Fibroblast of lung (primary cell): ENCODE measurements at regions not wholly inside any gene's neighbourhood (a gene's known extent, or its start where the extent isn't known, plus 50 kb on each side); places are given as distances from the start of the nearest gene placed in this dataset.

Source experiments
- DNase-seq, 2 donors: peaks; one replicate each; pipeline versions ENCODE4 v3.0.0 to v3.0.0-alpha.2; 2010; ENCODE audit warnings: low read depth in 2 of 2
- H2AFZ ChIP-seq: 2 replicates; pipeline ENCODE4 v1.5.1; 2012; ENCODE audit warnings: low read length, control low read depth, inconsistent platforms
- H3K27ac ChIP-seq: 2 replicates; pipeline ENCODE4 v1.5.1; 2011; ENCODE audit warnings: low read length, control low read depth; ENCODE audit not compliant: insufficient read depth
- H3K27me3 ChIP-seq: 2 replicates; pipeline ENCODE4 v1.5.1; 2011; ENCODE audit warnings: mild to moderate bottlenecking, low read length; ENCODE audit not compliant: control insufficient read depth, insufficient read depth
- H3K36me3 ChIP-seq: 2 replicates; pipeline ENCODE4 v1.5.1; 2011; ENCODE audit warnings: low read length; ENCODE audit not compliant: control insufficient read depth, insufficient read depth
- H3K4me1 ChIP-seq: 2 replicates; pipeline ENCODE4 v1.5.1; 2011; ENCODE audit warnings: low read length; ENCODE audit not compliant: control insufficient read depth, insufficient read depth; ENCODE audit errors: extremely low read depth
- H3K4me2 ChIP-seq: 2 replicates; pipeline ENCODE4 v1.5.1; 2011; ENCODE audit warnings: low read length, control low read depth; ENCODE audit not compliant: insufficient read depth; ENCODE audit errors: extremely low read depth
- H3K4me3 ChIP-seq, 4 experiments: fragments of 200-600 bp in 1 of 4; sonication (generic) in 1 of 4; replicated peaks in 1 of 4; 2 replicates each; pipeline ENCODE4 v1.5.1; 2011 to 2016; ENCODE audit warnings: low read length in 4 of 4, low read depth in 3 of 4, mild to moderate bottlenecking in 3 of 4, control low read depth in 2 of 4, inconsistent platforms in 1 of 4, mixed read lengths in 1 of 4; ENCODE audit not compliant: insufficient read depth in 1 of 4; ENCODE audit errors: control extremely low read depth in 1 of 4
- H3K79me2 ChIP-seq: 2 replicates; pipeline ENCODE4 v1.5.1; 2012; ENCODE audit warnings: mild to moderate bottlenecking, low read length, inconsistent platforms; ENCODE audit not compliant: control insufficient read depth, insufficient read depth
- H3K9ac ChIP-seq: 2 replicates; pipeline ENCODE4 v1.5.1; 2011; ENCODE audit warnings: mild to moderate bottlenecking, low read length, control low read depth; ENCODE audit not compliant: insufficient read depth
- H3K9me3 ChIP-seq: 2 replicates; pipeline ENCODE4 v1.5.1; 2012; ENCODE audit warnings: low read depth, low read length; ENCODE audit not compliant: control insufficient read depth, insufficient read depth
- H4K20me1 ChIP-seq: 2 replicates; pipeline ENCODE4 v1.5.1; 2011; ENCODE audit warnings: low read length; ENCODE audit not compliant: control insufficient read depth, insufficient read depth; ENCODE audit errors: extremely low read depth
- CTCF ChIP-seq, 2 donors: IDR thresholded peaks in 1 of 2; conservative IDR thresholded peaks in 1 of 2; 1 replicate in 1 of 2; 2 replicates in 1 of 2; pipeline ENCODE4 v1.5.1; 2011 to 2012; ENCODE audit warnings: low read length in 2 of 2, control low read depth in 1 of 2, inconsistent platforms in 1 of 2, low read depth in 1 of 2, mild to moderate bottlenecking in 1 of 2
- EZH2 ChIP-seq: IDR thresholded peaks from 2 replicates; pipeline ENCODE4 v1.5.1; 2012; ENCODE audit warnings: low read length, control low read depth, mild to moderate bottlenecking; ENCODE audit errors: missing control alignments

GRCh38 chrX:117680286-117680685 is 436.3 kb downstream of the KLHL13 start:
- H4K20me1 ChIP-seq: no peaks in the 10 kb centered on the region
- H3K4me1 ChIP-seq: no peaks in the 10 kb centered on the region
- DNase-seq: no peak
- H3K36me3 ChIP-seq: no peaks in the 10 kb centered on the region
- H3K27ac ChIP-seq: no peak overlapping the region
- no peak overlapping the region for H3K4me3 ChIP-seq
- no peak overlapping the region for H3K9ac ChIP-seq
- H3K9me3 ChIP-seq: no peaks in the 10 kb centered on the region
- no peaks in the 10 kb centered on the region for H3K79me2 ChIP-seq
- H2AFZ ChIP-seq: no peak overlapping the region
- TF ChIP-seq EZH2: no peak
- TF ChIP-seq CTCF (conservative IDR thresholded peaks at IDR 0.05 in 1 of 2, IDR thresholded peaks at IDR 0.05 in 1 of 2; ENCODE audit: low read depth in 1 of 2, low read length in 2 of 2): no peak
- no peak overlapping the region for H3K4me2 ChIP-seq
- no peaks in the 10 kb centered on the region for H3K27me3 ChIP-seq

GRCh38 chrX:117653396-117653795 is 463.2 kb downstream of the KLHL13 start:
- H3K4me3 ChIP-seq: no peak overlapping the region
- H3K27ac ChIP-seq: no peak overlapping the region
- H2AFZ ChIP-seq: no peak overlapping the region
- no peaks in the 10 kb centered on the region for H3K79me2 ChIP-seq
- no peaks in the 10 kb centered on the region for H4K20me1 ChIP-seq
- H3K4me2 ChIP-seq: no peak overlapping the region
- DNase-seq: no peak
- H3K4me1 ChIP-seq: no peaks in the 10 kb centered on the region
- H3K9me3 ChIP-seq: no peaks in the 10 kb centered on the region
- H3K9ac ChIP-seq: no peak overlapping the region
- H3K27me3 ChIP-seq: no peaks in the 10 kb centered on the region
- no peaks in the 10 kb centered on the region for H3K36me3 ChIP-seq
- no peak for TF ChIP-seq CTCF (conservative IDR thresholded peaks at IDR 0.05 in 1 of 2, IDR thresholded peaks at IDR 0.05 in 1 of 2; ENCODE audit: low read depth in 1 of 2, low read length in 2 of 2)
- TF ChIP-seq EZH2: no peak

GRCh38 chrX:117645639-117646038 is 471.0 kb downstream of the KLHL13 start:
- Histone ChIP-seq H3K4me3 (no peak overlapping the region), H3K4me1 (no peaks in the 10 kb centered on the region), H2AFZ (no peak overlapping the region), H3K27me3 (no peaks in the 10 kb centered on the region), H3K9ac (no peak overlapping the region), H3K36me3 (no peaks in the 10 kb centered on the region), H4K20me1 (no peaks in the 10 kb centered on the region), H3K79me2 (no peaks in the 10 kb centered on the region), H3K27ac (no peak overlapping the region), H3K4me2 (no peak overlapping the region), H3K9me3 (no peaks in the 10 kb centered on the region)
- no peak for DNase-seq
- TF ChIP-seq CTCF (conservative IDR thresholded peaks at IDR 0.05 in 1 of 2, IDR thresholded peaks at IDR 0.05 in 1 of 2; ENCODE audit: low read depth in 1 of 2, low read length in 2 of 2) (no peak), EZH2 (no peak)
